Stomach (tissue), 8 donors: ENCODE measurements at regions not wholly inside any gene's neighbourhood (a gene's known extent, or its start where the extent isn't known, plus 50 kb on each side); places are given as distances from the start of the nearest gene placed in this dataset.

Experiments
- DNase-seq, 2 donors: peaks; one replicate each; pipeline versions ENCODE4 v3.0.0 to v3.0.0-alpha.2; 2013 to 2019
- H3K27ac ChIP-seq, 5 donors: fragments of 200-600 bp in 4 of 5; sonication (generic) in 4 of 5; one replicate each; pipeline ENCODE4 v1.5.1; 2013 to 2019; ENCODE audit warnings: mild to moderate bottlenecking in 1 of 5, moderate library complexity in 1 of 5
- H3K27me3 ChIP-seq, 3 donors: fragments of 200-600 bp; sonication (generic); one replicate each; pipeline ENCODE4 v1.5.1; 2017 to 2019; ENCODE audit warnings: mixed run types in 1 of 3
- H3K36me3 ChIP-seq, 4 donors: fragments of 200-600 bp; sonication (generic); 1 replicate in 3 of 4; 2 replicates in 1 of 4; pipeline ENCODE4 v1.5.1; 2016 to 2019
- H3K4me1 ChIP-seq, 4 donors: fragments of 200-600 bp; sonication (generic); one replicate each; pipeline ENCODE4 v1.5.1; 2016 to 2019
- H3K4me3 ChIP-seq, 4 donors: fragments of 200-600 bp; sonication (generic) in 3 of 4; one replicate each; pipeline ENCODE4 v1.5.1; 2016 to 2019; ENCODE audit warnings: mild to moderate bottlenecking in 1 of 4
- H3K9me3 ChIP-seq, 4 donors: fragments of 200-600 bp; sonication (generic); one replicate each; pipeline ENCODE4 v1.5.1; 2016 to 2019
- CTCF ChIP-seq, 7 experiments: fragments of 450-650 bp in 4 of 7; fragments of 200-600 bp in 3 of 7; sonication (generic) in 3 of 7; IDR thresholded peaks; one replicate each; pipeline ENCODE4 v1.5.1; 2016 to 2019; ENCODE audit warnings: antibody characterized with exemption in 7 of 7, control low read depth in 2 of 7, mild to moderate bottlenecking in 1 of 7
- EP300 ChIP-seq: sonication (generic); formaldehyde crosslinking; IDR thresholded peaks from one replicate; pipeline ENCODE4 v1.6.1; 2017; ENCODE audit warnings: antibody characterized with exemption
- POLR2A ChIP-seq, 4 donors: fragments of 450-650 bp; IDR thresholded peaks; one replicate each; pipeline ENCODE4 v1.6.1; 2016; ENCODE audit warnings: antibody characterized with exemption in 4 of 4, control low read depth in 2 of 4, mild to moderate bottlenecking in 1 of 4, moderate library complexity in 1 of 4
- POLR2AphosphoS5 ChIP-seq, 3 donors: sonication (generic); formaldehyde crosslinking; IDR thresholded peaks; one replicate each; pipeline ENCODE4 v1.6.1; 2016; ENCODE audit warnings: antibody characterized with exemption in 3 of 3
- WGBS, 5 donors: extraction: QIAGEN DNeasy Blood & Tissue Kit in 3 of 5; methylation state at CpG; one replicate each; pipeline versions ENCODE4 v1.1.5 to v1.1.7; 2013 to 2018; 5-methylcytosine and 5-hydroxymethylcytosine counted together
- intact Hi-C: fragments of 100-400 bp; cut with DNase I; formaldehyde crosslinking; loops from one replicate; pipeline ENCODE4 v1.15.1; 2023; ENCODE audit warnings: low total_unique reads
- donor health status: healthy with polysubstance abuse.
- donor health status: Bipolar disorder and iron deficiency.
- donor health status: healthy.

DNA sequence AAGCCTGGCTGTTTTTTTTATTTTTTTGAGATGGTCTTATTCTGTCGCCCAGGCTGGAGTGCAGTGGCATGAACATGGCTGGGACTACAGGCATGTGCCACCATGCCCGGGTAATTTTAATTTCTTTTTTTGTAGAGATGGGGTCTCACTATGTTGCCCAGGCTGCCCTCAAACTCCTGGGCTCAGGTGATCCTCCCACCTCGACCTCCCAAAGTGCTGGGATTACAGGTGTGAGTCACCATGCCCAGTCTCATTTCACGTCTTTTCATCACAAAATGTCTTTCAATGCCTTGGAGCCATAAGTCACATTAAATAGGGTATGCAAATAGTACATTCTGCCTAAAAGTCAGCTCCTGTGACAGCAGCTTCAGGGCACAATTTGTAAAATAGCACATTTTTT is 52.8 kb downstream of the SOX2 start:
- 83 to 92% (median 88%) methylated on average over 4 of the region's 4 CpGs for WGBS, 5 donors
- Histone ChIP-seq H3K27me3 (no peaks in the 10 kb centered on the region), H3K27ac (no peak overlapping the region), H3K9me3 (no peaks in the 10 kb centered on the region), H3K4me3 (no peak overlapping the region), H3K36me3 (no peaks in the 10 kb centered on the region), H3K4me1 (no peaks in the 10 kb centered on the region)
- intact Hi-C loops, result no loop called here
- no peak for TF ChIP-seq POLR2A (IDR thresholded peaks at IDR 0.05)
- TF ChIP-seq POLR2AphosphoS5 (IDR thresholded peaks at IDR 0.05), result no peak
- no peak for TF ChIP-seq EP300
- TF ChIP-seq CTCF (IDR thresholded peaks at IDR 0.05), result no peak
- no peak for DNase-seq

DNA sequence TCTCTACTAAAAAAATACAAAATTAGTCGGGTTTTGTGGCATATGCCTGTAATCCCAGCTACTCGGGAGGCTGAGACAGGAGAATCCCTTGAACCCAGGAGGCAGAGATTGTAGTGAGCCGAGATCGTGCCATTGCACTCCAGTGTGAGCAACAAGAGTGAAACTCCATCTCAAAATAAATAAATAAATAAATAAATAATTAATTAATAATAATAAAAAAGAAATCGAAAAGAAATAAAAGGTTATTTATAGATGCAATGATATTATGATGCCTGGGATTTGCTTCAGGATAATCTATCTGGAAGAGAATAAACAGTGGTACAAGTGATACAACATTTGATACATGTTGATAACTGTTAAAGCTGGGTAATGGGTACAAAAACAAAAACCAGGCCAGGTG is 58.6 kb downstream of the SOX2 start:
- Histone ChIP-seq H3K27ac (no peak overlapping the region), H3K4me3 (no peak overlapping the region), H3K4me1 (no peaks in the 10 kb centered on the region), H3K36me3 (no peaks in the 10 kb centered on the region), H3K27me3 (no peaks in the 10 kb centered on the region), H3K9me3 (no peaks in the 10 kb centered on the region)
- DNase-seq, result no peak
- 88 to 95% (median 94%) methylated on average over 5 of the region's 5 CpGs for WGBS, 5 donors
- TF ChIP-seq EP300 (no peak), CTCF (IDR thresholded peaks at IDR 0.05) (no peak), POLR2A (IDR thresholded peaks at IDR 0.05) (no peak), POLR2AphosphoS5 (IDR thresholded peaks at IDR 0.05) (no peak)
- intact Hi-C loops, result no loop called here

- no peak overlapping the region for H3K27ac ChIP-seq
- TF ChIP-seq POLR2A (IDR thresholded peaks at IDR 0.05) (no peak), POLR2AphosphoS5 (IDR thresholded peaks at IDR 0.05) (no peak), EP300 (no peak), CTCF (IDR thresholded peaks at IDR 0.05) (no peak)
- no peak for DNase-seq
- H3K4me1 ChIP-seq, result no peaks in the 10 kb centered on the region
- 52 to 77% (median 67%) methylated on average over 3 of the region's 3 CpGs for WGBS, 5 donors
- H3K36me3 ChIP-seq, result no peaks in the 10 kb centered on the region
- intact Hi-C loops, result no loop called here
- no peaks in the 10 kb centered on the region for H3K9me3 ChIP-seq
- H3K4me3 ChIP-seq, result no peak overlapping the region
- H3K27me3 ChIP-seq, result no peaks in the 10 kb centered on the region
These were observed 59.4 kb downstream of the SOX2 start for GRCh38 chr3:181771120-181771519.

DNA sequence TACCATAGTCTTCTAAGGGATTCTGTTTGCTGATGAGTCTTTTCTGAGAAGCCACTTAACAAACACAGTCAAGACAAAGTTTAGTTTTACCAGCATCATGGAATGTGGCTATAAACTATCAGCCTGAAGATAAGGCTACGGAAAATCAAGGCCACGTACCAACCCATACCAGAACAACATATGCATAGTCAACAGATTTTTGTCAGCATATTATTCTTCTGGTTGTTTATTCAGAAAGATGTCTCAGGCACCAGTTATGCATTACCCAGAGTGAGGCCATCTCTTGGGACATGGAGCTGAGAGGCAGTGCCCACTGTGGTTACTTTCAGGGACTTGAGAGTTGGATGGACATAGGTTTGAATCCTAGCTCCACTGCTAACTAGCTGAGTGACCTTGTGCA is 60.4 kb downstream of the SOX2 start:
- no peaks in the 10 kb centered on the region for H3K4me1 ChIP-seq
- H3K27ac ChIP-seq, result no peak overlapping the region
- intact Hi-C loops, result no loop called here
- H3K27me3 ChIP-seq, result no peaks in the 10 kb centered on the region
- no peaks in the 10 kb centered on the region for H3K9me3 ChIP-seq
- 41 to 81% (median 73%) methylated on average over 2 of the region's 2 CpGs for WGBS, 5 donors
- DNase-seq, result no peak
- no peak overlapping the region for H3K4me3 ChIP-seq
- H3K36me3 ChIP-seq, result no peaks in the 10 kb centered on the region
- TF ChIP-seq EP300 (no peak), CTCF (IDR thresholded peaks at IDR 0.05) (no peak), POLR2AphosphoS5 (IDR thresholded peaks at IDR 0.05) (no peak), POLR2A (IDR thresholded peaks at IDR 0.05) (no peak)
